NB4 (cell line): ENCODE measurements at regions not wholly inside any gene's neighbourhood (a gene's known extent, or its start where the extent isn't known, plus 50 kb on each side); places are given as distances from the start of the nearest gene placed in this dataset.

ENCODE experiments used
- DNase-seq: peaks from one replicate; pipeline ENCODE4 v3.0.0; 2010; ENCODE audit warnings: low read depth
- H3K4me3 ChIP-seq: one replicate; pipeline ENCODE4 v1.5.1; 2011; ENCODE audit warnings: mild to moderate bottlenecking, low read depth, low read length, moderate library complexity
- CTCF ChIP-seq: IDR thresholded peaks from one replicate; pipeline ENCODE4 v1.5.1; 2012; ENCODE audit warnings: low read depth, low read length
- MAX ChIP-seq: IDR thresholded peaks from 2 replicates; pipeline ENCODE4 v1.6.1; 2011; ENCODE audit warnings: low read depth, low read length
- MYC ChIP-seq: IDR thresholded peaks from 2 replicates; pipeline ENCODE4 v1.6.1; 2011; ENCODE audit warnings: low read depth, low read length
- POLR2A ChIP-seq: IDR thresholded peaks from 2 replicates; pipeline ENCODE4 v1.6.1; 2011; ENCODE audit warnings: mild to moderate bottlenecking; ENCODE audit not compliant: insufficient read length; ENCODE audit errors: extremely low read depth

- no peak overlapping the region for H3K4me3 ChIP-seq
- DNase-seq = no peak
- TF ChIP-seq CTCF = no peak
- no peak for TF ChIP-seq POLR2A
- no peak for TF ChIP-seq MYC
- TF ChIP-seq MAX = no peak
Measured at GRCh38 chr13:109301276-109301675, 485.1 kb downstream of the IRS2 start.

- no peak overlapping the region for H3K4me3 ChIP-seq
- TF ChIP-seq MAX (no peak), POLR2A (no peak), CTCF (no peak), MYC (no peak)
- no peak for DNase-seq
Measured at GRCh38 chr13:109297628-109298027, 488.8 kb downstream of the IRS2 start.

- no peak for DNase-seq
- TF ChIP-seq MYC = no peak
- no peak for TF ChIP-seq MAX
- TF ChIP-seq POLR2A = no peak
- no peak for TF ChIP-seq CTCF
- H3K4me3 ChIP-seq = no peak overlapping the region
Measured at GRCh38 chr13:109293166-109293565, 493.2 kb downstream of the IRS2 start.

- no peak overlapping the region for H3K4me3 ChIP-seq
- no peak for TF ChIP-seq POLR2A
- no peak for TF ChIP-seq MYC
- no peak for TF ChIP-seq MAX
- no peak for TF ChIP-seq CTCF
- no peak for DNase-seq
Measured at GRCh38 chr13:109288151-109288709, 498.2 kb downstream of the IRS2 start.

GRCh38 chr13:109287553-109287952 lies 498.8 kb downstream of the IRS2 start:
- no peak overlapping the region for H3K4me3 ChIP-seq
- TF ChIP-seq MYC (no peak), POLR2A (no peak), MAX (no peak), CTCF (no peak)
- DNase-seq = no peak

GRCh38 chr13:109285586-109285985 lies 500.8 kb downstream of the IRS2 start:
- H3K4me3 ChIP-seq = no peak overlapping the region
- TF ChIP-seq CTCF (no peak), MAX (no peak), POLR2A (no peak), MYC (no peak)
- DNase-seq = no peak
